ENCODE measurements at regions not wholly inside any gene's neighbourhood (a gene's known extent, or its start where the extent isn't known, plus 50 kb on each side); places are given as distances from the start of the nearest gene placed in this dataset.

DNA sequence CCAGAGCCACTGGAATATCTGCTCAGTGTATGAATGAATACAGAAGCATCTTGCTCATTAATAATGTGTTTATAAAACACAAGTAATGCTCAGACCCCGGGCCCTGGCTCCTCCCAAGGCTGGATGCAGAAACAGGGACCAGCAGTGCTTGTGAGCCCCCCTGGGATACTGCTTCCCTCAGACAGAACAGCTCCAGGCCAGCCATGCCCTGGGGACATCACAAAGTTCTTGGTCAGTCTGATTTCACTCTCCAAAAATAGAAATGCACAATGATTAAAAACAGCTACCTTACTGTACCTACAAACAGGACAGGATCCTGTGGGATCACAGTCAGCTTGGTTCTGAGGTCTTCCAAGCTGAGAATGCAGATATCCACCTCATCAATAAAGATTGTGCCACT, 68.2 kb downstream of the ABCC12 start:
- H3K4me3 ChIP-seq: no peak overlapping the region
- H3K4me2 ChIP-seq: no peak overlapping the region
- no peaks in the 10 kb centered on the region for H3F3A ChIP-seq (replicated peaks; ENCODE audit: low read depth)
- DNase-seq (ENCODE audit: low spot score) (no peak), ATAC-seq (no peak)
- Mint-ChIP-seq H3K9me3 (0 out of 3 replicates have a peak, but pooled peaks cover 2% of the 10 kb centered on the region), H3K27me3 (ENCODE audit: insufficient read depth, low read depth, poor library complexity) (peaks cover 12% of the 10 kb centered on the region), H3K27ac (no peak overlapping the region), H3K4me1 (peaks cover 3% of the 10 kb centered on the region), H3K4me3 (no peak overlapping the region), H3K36me3 (ENCODE audit: low read depth) (no peaks in the 10 kb centered on the region)
- no peak overlapping the region for H3K27ac ChIP-seq (ENCODE audit: low read depth)
- TF ChIP-seq, protein P1, sequence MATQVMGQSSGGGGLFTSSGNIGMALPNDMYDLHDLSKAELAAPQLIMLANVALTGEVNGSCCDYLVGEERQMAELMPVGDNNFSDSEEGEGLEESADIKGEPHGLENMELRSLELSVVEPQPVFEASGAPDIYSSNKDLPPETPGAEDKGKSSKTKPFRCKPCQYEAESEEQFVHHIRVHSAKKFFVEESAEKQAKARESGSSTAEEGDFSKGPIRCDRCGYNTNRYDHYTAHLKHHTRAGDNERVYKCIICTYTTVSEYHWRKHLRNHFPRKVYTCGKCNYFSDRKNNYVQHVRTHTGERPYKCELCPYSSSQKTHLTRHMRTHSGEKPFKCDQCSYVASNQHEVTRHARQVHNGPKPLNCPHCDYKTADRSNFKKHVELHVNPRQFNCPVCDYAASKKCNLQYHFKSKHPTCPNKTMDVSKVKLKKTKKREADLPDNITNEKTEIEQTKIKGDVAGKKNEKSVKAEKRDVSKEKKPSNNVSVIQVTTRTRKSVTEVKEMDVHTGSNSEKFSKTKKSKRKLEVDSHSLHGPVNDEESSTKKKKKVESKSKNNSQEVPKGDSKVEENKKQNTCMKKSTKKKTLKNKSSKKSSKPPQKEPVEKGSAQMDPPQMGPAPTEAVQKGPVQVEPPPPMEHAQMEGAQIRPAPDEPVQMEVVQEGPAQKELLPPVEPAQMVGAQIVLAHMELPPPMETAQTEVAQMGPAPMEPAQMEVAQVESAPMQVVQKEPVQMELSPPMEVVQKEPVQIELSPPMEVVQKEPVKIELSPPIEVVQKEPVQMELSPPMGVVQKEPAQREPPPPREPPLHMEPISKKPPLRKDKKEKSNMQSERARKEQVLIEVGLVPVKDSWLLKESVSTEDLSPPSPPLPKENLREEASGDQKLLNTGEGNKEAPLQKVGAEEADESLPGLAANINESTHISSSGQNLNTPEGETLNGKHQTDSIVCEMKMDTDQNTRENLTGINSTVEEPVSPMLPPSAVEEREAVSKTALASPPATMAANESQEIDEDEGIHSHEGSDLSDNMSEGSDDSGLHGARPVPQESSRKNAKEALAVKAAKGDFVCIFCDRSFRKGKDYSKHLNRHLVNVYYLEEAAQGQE (IDR thresholded peaks at IDR 0.05; ENCODE audit: unreplicated experiment): no peak
- no peak for TF ChIP-seq EZH2phosphoT487 (IDR thresholded peaks at IDR 0.05; ENCODE audit: unreplicated experiment)
- no peak for TF ChIP-seq POLR2AphosphoS5 (IDR thresholded peaks at IDR 0.05; ENCODE audit: low read depth)
- no peak for TF ChIP-seq NANOG (IDR thresholded peaks at IDR 0.05; ENCODE audit: borderline replicate concordance)
- TF ChIP-seq ZNF331 (CRISPR knock-in tag; IDR thresholded peaks at IDR 0.05; ENCODE audit: low read depth): no peak
- TF ChIP-seq, protein P2, sequence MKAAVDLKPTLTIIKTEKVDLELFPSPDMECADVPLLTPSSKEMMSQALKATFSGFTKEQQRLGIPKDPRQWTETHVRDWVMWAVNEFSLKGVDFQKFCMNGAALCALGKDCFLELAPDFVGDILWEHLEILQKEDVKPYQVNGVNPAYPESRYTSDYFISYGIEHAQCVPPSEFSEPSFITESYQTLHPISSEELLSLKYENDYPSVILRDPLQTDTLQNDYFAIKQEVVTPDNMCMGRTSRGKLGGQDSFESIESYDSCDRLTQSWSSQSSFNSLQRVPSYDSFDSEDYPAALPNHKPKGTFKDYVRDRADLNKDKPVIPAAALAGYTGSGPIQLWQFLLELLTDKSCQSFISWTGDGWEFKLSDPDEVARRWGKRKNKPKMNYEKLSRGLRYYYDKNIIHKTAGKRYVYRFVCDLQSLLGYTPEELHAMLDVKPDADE (IDR thresholded peaks at IDR 0.05): no peak
- TF ChIP-seq ZNF114 (CRISPR knock-in tag; IDR thresholded peaks at IDR 0.05): no peak
- no peak for TF ChIP-seq JUNB (IDR thresholded peaks at IDR 0.05; ENCODE audit: unreplicated experiment)
- TF ChIP-seq CREB1 (CRISPR knock-in tag; IDR thresholded peaks at IDR 0.05; ENCODE audit: low read depth): no peak
- TF ChIP-seq STAT1 (IDR thresholded peaks at IDR 0.05; ENCODE audit: unreplicated experiment): no peak
- H3K27me3 ChIP-seq (ENCODE audit: insufficient read depth): no peaks in the 10 kb centered on the region
- 0 out of 2 replicates have a peak, but pooled peaks cover 3% of the 10 kb centered on the region for H3K9me2 ChIP-seq (ENCODE audit: insufficient read depth)
- no peaks in the 10 kb centered on the region for H3K79me2 ChIP-seq (replicated peaks; ENCODE audit: insufficient read depth)
- peak overlapping the region; percentile 43; the same call in 1 of the 2 replicates for H2AFZ ChIP-seq
- no peaks in the 10 kb centered on the region for H3K36me3 ChIP-seq (ENCODE audit: insufficient read depth)
- H3K4me1 ChIP-seq (ENCODE audit: insufficient read depth): no peaks in the 10 kb centered on the region
- H4K20me1 ChIP-seq (replicated peaks; ENCODE audit: insufficient read depth): no peaks in the 10 kb centered on the region

DNA sequence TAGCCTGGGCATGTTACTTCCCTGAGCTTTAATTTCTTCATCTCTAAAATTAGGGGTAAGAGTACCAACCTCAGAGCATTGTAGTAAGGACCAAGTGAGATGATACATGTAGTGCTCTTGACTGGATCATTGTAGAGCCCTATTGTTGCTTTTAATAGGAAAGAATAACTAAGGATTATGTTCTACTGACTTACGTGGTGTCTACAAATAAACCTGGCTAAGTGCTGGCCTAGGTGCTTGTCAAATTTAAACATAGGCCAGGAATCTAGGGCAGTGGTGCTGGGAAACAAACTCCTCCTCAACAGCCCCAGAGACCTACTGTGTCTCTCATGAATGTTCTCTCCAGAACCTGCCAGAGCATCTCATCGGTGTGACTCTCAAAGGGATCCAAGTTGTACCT, 69.4 kb downstream of the ABCC12 start:
- no peaks in the 10 kb centered on the region for H4K20me1 ChIP-seq (replicated peaks; ENCODE audit: insufficient read depth)
- H3K4me2 ChIP-seq: no peak overlapping the region
- no peaks in the 10 kb centered on the region for H3K4me1 ChIP-seq (ENCODE audit: insufficient read depth)
- Mint-ChIP-seq H3K9me3 (no peaks in the 10 kb centered on the region), H3K27me3 (ENCODE audit: insufficient read depth, low read depth, poor library complexity) (peaks cover 9% of the 10 kb centered on the region), H3K4me1 (peaks cover 3% of the 10 kb centered on the region), H3K27ac (no peak overlapping the region), H3K36me3 (ENCODE audit: low read depth) (no peaks in the 10 kb centered on the region), H3K4me3 (no peak overlapping the region)
- no peaks in the 10 kb centered on the region for H3K79me2 ChIP-seq (replicated peaks; ENCODE audit: insufficient read depth)
- ATAC-seq (no peak), DNase-seq (ENCODE audit: low spot score) (no peak)
- H2AFZ ChIP-seq: no peak overlapping the region
- H3K9me2 ChIP-seq (ENCODE audit: insufficient read depth): 0 out of 2 replicates have a peak, but pooled peaks cover 3% of the 10 kb centered on the region
- H3F3A ChIP-seq (replicated peaks; ENCODE audit: low read depth): no peaks in the 10 kb centered on the region
- no peak for TF ChIP-seq JUNB (IDR thresholded peaks at IDR 0.05; ENCODE audit: unreplicated experiment)
- TF ChIP-seq STAT1 (IDR thresholded peaks at IDR 0.05; ENCODE audit: unreplicated experiment): no peak
- TF ChIP-seq, protein P1 (IDR thresholded peaks at IDR 0.05; ENCODE audit: unreplicated experiment): no peak
- no peaks in the 10 kb centered on the region for H3K36me3 ChIP-seq (ENCODE audit: insufficient read depth)
- no peak overlapping the region for H3K4me3 ChIP-seq
- no peaks in the 10 kb centered on the region for H3K27me3 ChIP-seq (ENCODE audit: insufficient read depth)
- no peak overlapping the region for H3K27ac ChIP-seq (ENCODE audit: low read depth)
